Breast epithelium (tissue), 3 donors: ENCODE measurements at regions not wholly inside any gene's neighbourhood (a gene's known extent, or its start where the extent isn't known, plus 50 kb on each side); places are given as distances from the start of the nearest gene placed in this dataset.

Source experiments
- POLR2A ChIP-seq: fragments of 450-650 bp; IDR thresholded peaks from one replicate; pipeline ENCODE4 v1.6.1; 2016; ENCODE audit warnings: antibody characterized with exemption, mild to moderate bottlenecking, moderate library complexity
- POLR2AphosphoS5 ChIP-seq, 3 donors: sonication (generic); formaldehyde crosslinking; IDR thresholded peaks; one replicate each; pipeline ENCODE4 v1.6.1; 2017; ENCODE audit warnings: antibody characterized with exemption in 3 of 3
- TF ChIP-seq, protein P1 (sequence below), 3 donors: fragments of 450-650 bp; IDR thresholded peaks; one replicate each; pipeline ENCODE4 v1.5.1; 2016 to 2017; ENCODE audit warnings: antibody characterized with exemption in 3 of 3, mild to moderate bottlenecking in 3 of 3, moderate library complexity in 3 of 3

DNA sequence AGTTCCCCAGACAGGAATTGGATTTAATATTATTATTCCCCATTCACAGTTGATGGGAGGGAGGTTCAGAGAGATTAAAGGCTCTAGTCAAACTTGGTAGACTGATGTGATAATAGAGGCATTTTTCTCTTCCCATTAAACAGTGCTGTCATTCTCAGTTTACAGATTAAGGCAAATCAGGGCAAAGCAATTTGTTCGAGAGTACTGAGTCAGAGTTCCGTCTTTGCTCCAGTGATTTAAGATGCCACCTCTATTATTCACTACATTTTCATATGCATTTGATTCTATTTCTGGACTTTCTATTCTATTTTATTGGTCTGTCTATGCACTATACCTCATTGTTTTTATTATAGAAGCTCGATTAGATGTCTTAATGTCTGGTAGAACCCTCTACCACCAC, 201.0 kb upstream of the RAI14 start:
- TF ChIP-seq, protein P1, sequence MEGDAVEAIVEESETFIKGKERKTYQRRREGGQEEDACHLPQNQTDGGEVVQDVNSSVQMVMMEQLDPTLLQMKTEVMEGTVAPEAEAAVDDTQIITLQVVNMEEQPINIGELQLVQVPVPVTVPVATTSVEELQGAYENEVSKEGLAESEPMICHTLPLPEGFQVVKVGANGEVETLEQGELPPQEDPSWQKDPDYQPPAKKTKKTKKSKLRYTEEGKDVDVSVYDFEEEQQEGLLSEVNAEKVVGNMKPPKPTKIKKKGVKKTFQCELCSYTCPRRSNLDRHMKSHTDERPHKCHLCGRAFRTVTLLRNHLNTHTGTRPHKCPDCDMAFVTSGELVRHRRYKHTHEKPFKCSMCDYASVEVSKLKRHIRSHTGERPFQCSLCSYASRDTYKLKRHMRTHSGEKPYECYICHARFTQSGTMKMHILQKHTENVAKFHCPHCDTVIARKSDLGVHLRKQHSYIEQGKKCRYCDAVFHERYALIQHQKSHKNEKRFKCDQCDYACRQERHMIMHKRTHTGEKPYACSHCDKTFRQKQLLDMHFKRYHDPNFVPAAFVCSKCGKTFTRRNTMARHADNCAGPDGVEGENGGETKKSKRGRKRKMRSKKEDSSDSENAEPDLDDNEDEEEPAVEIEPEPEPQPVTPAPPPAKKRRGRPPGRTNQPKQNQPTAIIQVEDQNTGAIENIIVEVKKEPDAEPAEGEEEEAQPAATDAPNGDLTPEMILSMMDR (IDR thresholded peaks at IDR 0.05) = no peak
- TF ChIP-seq POLR2AphosphoS5 (IDR thresholded peaks at IDR 0.05) (no peak), POLR2A (no peak)
